Caco-2 (cell line): ENCODE measurements at regions not wholly inside any gene's neighbourhood (a gene's known extent, or its start where the extent isn't known, plus 50 kb on each side); places are given as distances from the start of the nearest gene placed in this dataset.

Experiments used
- BruUV-seq: library from RNA; stranded (reverse); fragments of 400-500 nt; replicated peaks from 2 replicates; lab custom pipeline; 2021; lab: Mats Ljungman, UMichigan
- CTCF ChIA-PET: fragments of 300-600 bp; sonication (Branson Sonifier 250); formaldehyde crosslinking; loops from one replicate; lab custom pipeline; 2022; ENCODE audit warnings: antibody characterized with exemption; lab: Charles Lee
- POLR2A ChIA-PET: fragments of 300-600 bp; sonication (Branson Sonifier 250); formaldehyde crosslinking; loops from one replicate; lab custom pipeline; 2022; ENCODE audit warnings: antibody characterized with exemption; lab: Charles Lee
- DNase-seq, 2 experiments: peaks; one replicate each; pipeline versions ENCODE4 v3.0.0 to v3.0.0-alpha.2; 2020 to 2022
- H3K27me3 ChIP-seq: replicated peaks from 2 replicates; pipeline ENCODE4 v1.6.0; 2011; ENCODE audit warnings: low read length; ENCODE audit not compliant: control insufficient read depth, insufficient read depth
- H3K36me3 ChIP-seq: 2 replicates; pipeline ENCODE4 v1.5.1; 2011; ENCODE audit warnings: low read length; ENCODE audit not compliant: control insufficient read depth, insufficient read depth
- H3K4me1 ChIP-seq: fragments of 250-450 bp; sonication (Bioruptor Pico); 2 replicates; pipeline ENCODE4 v1.5.1; 2020; ENCODE audit warnings: mild to moderate bottlenecking
- H3K4me3 ChIP-seq: 2 replicates; pipeline ENCODE4 v1.5.1; 2011; ENCODE audit warnings: low read depth, mild to moderate bottlenecking, control low read depth, low read length
- H3K9me3 ChIP-seq: fragments of 250-450 bp; sonication (Bioruptor Pico); 2 replicates; pipeline ENCODE4 v1.5.1; 2020; ENCODE audit warnings: mild to moderate bottlenecking, moderate library complexity
- H3K27ac Mint-ChIP-seq: one replicate; pipeline ENCODE4 v1.8.0; 2022; ENCODE audit warnings: mixed read lengths; ENCODE audit not compliant: unreplicated experiment
- H3K27me3 Mint-ChIP-seq: one replicate; pipeline ENCODE4 v1.8.0; 2022; ENCODE audit warnings: mixed read lengths; ENCODE audit not compliant: insufficient read depth, unreplicated experiment
- H3K36me3 Mint-ChIP-seq: one replicate; pipeline ENCODE4 v1.8.0; 2022; ENCODE audit warnings: mild to moderate bottlenecking, mixed read lengths; ENCODE audit not compliant: insufficient read depth, unreplicated experiment
- H3K4me1 Mint-ChIP-seq: one replicate; pipeline ENCODE4 v1.8.0; 2022; ENCODE audit warnings: low read depth, mixed read lengths; ENCODE audit not compliant: unreplicated experiment
- H3K4me3 Mint-ChIP-seq: one replicate; pipeline ENCODE4 v1.8.0; 2022; ENCODE audit warnings: mild to moderate bottlenecking, moderate library complexity, mixed read lengths; ENCODE audit not compliant: unreplicated experiment
- H3K9me3 Mint-ChIP-seq: one replicate; pipeline ENCODE4 v1.8.0; 2022; ENCODE audit warnings: mixed read lengths; ENCODE audit not compliant: unreplicated experiment
- intact Hi-C: fragments of 100-400 bp; cut with micrococcal nuclease; formaldehyde crosslinking; loops from one replicate; pipeline ENCODE4 v1.10.0; 2022; ENCODE audit not compliant: unreplicated experiment
- TF ChIP-seq, protein P1 (sequence below), 2 experiments: fragments of 200-600 bp in 1 of 2; IDR thresholded peaks; 1 replicate in 1 of 2; 2 replicates in 1 of 2; pipeline versions ENCODE4 v1.5.1 to v1.8.0; 2011 to 2022; ENCODE audit warnings: antibody characterized with exemption in 1 of 2, control low read depth in 1 of 2, inconsistent platforms in 1 of 2, low read depth in 1 of 2, low read length in 1 of 2, mild to moderate bottlenecking in 1 of 2, moderate library complexity in 1 of 2; ENCODE audit not compliant: insufficient read depth in 1 of 2, severe bottlenecking in 1 of 2, unreplicated experiment in 1 of 2

- no peaks in the 10 kb centered on the region for H3K36me3 Mint-ChIP-seq
- H3K4me3 ChIP-seq = no peak overlapping the region
- H3K36me3 ChIP-seq = no peaks in the 10 kb centered on the region
- peaks cover 16% of the 10 kb centered on the region for H3K27me3 Mint-ChIP-seq
- intact Hi-C loops = no loop called here
- ChIA-PET POLR2A (no interaction called here), CTCF (no interaction called here)
- H3K4me1 ChIP-seq = no peaks in the 10 kb centered on the region
- H3K27me3 ChIP-seq = no peaks in the 10 kb centered on the region
- H3K9me3 ChIP-seq = no peaks in the 10 kb centered on the region
- H3K4me1 Mint-ChIP-seq = no peaks in the 10 kb centered on the region
- no peak for DNase-seq
- TF ChIP-seq, protein P1, sequence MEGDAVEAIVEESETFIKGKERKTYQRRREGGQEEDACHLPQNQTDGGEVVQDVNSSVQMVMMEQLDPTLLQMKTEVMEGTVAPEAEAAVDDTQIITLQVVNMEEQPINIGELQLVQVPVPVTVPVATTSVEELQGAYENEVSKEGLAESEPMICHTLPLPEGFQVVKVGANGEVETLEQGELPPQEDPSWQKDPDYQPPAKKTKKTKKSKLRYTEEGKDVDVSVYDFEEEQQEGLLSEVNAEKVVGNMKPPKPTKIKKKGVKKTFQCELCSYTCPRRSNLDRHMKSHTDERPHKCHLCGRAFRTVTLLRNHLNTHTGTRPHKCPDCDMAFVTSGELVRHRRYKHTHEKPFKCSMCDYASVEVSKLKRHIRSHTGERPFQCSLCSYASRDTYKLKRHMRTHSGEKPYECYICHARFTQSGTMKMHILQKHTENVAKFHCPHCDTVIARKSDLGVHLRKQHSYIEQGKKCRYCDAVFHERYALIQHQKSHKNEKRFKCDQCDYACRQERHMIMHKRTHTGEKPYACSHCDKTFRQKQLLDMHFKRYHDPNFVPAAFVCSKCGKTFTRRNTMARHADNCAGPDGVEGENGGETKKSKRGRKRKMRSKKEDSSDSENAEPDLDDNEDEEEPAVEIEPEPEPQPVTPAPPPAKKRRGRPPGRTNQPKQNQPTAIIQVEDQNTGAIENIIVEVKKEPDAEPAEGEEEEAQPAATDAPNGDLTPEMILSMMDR (IDR thresholded peaks at IDR 0.05; ENCODE audit: insufficient read depth in 1 of 2, low read depth in 1 of 2, low read length in 1 of 2, severe bottlenecking in 1 of 2, unreplicated experiment in 1 of 2) = no peak
- BruUV-seq = no TSS peak
- H3K4me3 Mint-ChIP-seq = no peak overlapping the region
- H3K27ac Mint-ChIP-seq = no peak overlapping the region
- H3K9me3 Mint-ChIP-seq = no peaks in the 10 kb centered on the region
Observed at GRCh38 chr6:135572051-135572450, 74.5 kb upstream of the AHI1 start.

GRCh38 chr6:135575629-135576028 lies 78.1 kb upstream of the AHI1 start:
- BruUV-seq = no TSS peak
- H3K36me3 Mint-ChIP-seq = no peaks in the 10 kb centered on the region
- H3K4me3 Mint-ChIP-seq = no peak overlapping the region
- DNase-seq = no peak
- Histone ChIP-seq H3K9me3 (no peaks in the 10 kb centered on the region), H3K4me1 (no peaks in the 10 kb centered on the region), H3K27me3 (no peaks in the 10 kb centered on the region), H3K4me3 (no peak overlapping the region), H3K36me3 (no peaks in the 10 kb centered on the region)
- no peaks in the 10 kb centered on the region for H3K9me3 Mint-ChIP-seq
- ChIA-PET POLR2A (no interaction called here), CTCF (no interaction called here)
- intact Hi-C loops = no loop called here
- TF ChIP-seq, protein P1 (IDR thresholded peaks at IDR 0.05; ENCODE audit: insufficient read depth in 1 of 2, low read depth in 1 of 2, low read length in 1 of 2, severe bottlenecking in 1 of 2, unreplicated experiment in 1 of 2) = no peak
- H3K27me3 Mint-ChIP-seq = peaks cover 16% of the 10 kb centered on the region
- H3K4me1 Mint-ChIP-seq = no peaks in the 10 kb centered on the region
- no peak overlapping the region for H3K27ac Mint-ChIP-seq

DNA sequence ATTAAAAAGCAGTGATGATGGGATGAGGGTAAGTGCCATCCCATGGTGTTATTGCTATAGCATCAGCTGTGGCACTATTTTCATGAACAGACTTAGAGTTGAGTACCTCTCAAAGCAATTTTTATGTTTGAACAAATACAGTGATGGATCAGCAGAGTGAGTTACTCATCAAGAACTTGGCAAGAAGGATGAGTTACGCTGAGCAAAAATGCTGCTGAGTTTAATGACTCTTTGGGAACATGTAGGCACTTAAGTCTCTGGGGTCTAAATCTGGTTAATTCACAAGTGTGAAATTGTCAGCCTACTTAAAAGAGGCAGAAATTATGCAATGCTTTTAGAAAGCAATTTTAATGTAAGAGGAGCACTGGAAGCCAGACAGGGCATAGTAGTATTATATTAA lies 78.5 kb upstream of the AHI1 start:
- intact Hi-C loops = no loop called here
- Histone ChIP-seq H3K4me1 (no peaks in the 10 kb centered on the region), H3K9me3 (no peaks in the 10 kb centered on the region), H3K27me3 (no peaks in the 10 kb centered on the region), H3K4me3 (no peak overlapping the region), H3K36me3 (no peaks in the 10 kb centered on the region)
- BruUV-seq = no TSS peak
- Mint-ChIP-seq H3K9me3 (no peaks in the 10 kb centered on the region), H3K36me3 (no peaks in the 10 kb centered on the region), H3K27me3 (peaks cover 16% of the 10 kb centered on the region), H3K4me3 (no peak overlapping the region), H3K27ac (no peak overlapping the region), H3K4me1 (no peaks in the 10 kb centered on the region)
- TF ChIP-seq, protein P1 (IDR thresholded peaks at IDR 0.05; ENCODE audit: insufficient read depth in 1 of 2, low read depth in 1 of 2, low read length in 1 of 2, severe bottlenecking in 1 of 2, unreplicated experiment in 1 of 2) = no peak
- ChIA-PET CTCF (no interaction called here), POLR2A (no interaction called here)
- no peak for DNase-seq
